GM19239 (cell line): ENCODE measurements at regions not wholly inside any gene's neighbourhood (a gene's known extent, or its start where the extent isn't known, plus 50 kb on each side); places are given as distances from the start of the nearest gene placed in this dataset.

Experiments
- DNase-seq: peaks from one replicate; pipeline ENCODE4 v3.0.0; 2011; ENCODE audit warnings: low spot score; ENCODE audit not compliant: insufficient read length
- FAIRE-seq: peaks from 2 replicates; lab custom pipeline; 2011; peaks lifted over from hg19 to GRCh38; lab: Jason Lieb, UNC

DNA sequence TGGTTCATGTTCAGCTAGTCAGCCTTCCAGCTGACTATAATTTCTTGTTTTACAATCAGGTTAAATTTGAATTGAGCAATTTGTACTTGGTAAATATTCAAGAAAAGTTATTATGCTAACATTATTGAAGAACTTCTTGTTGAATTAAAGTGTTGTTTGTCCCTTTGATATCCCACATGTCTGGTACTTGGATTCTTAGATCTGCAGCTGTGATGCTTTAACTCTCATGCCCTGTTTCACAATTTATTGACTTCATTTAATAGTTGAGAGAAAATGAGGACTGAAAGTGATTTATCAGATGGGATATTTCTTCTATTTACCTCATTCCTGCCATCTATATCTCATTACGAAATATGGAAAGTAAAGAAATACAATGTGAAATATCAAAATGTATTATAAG lies 92.8 kb downstream of the FASLG start:
- FAIRE-seq (no peak), DNase-seq (no peak)

DNA sequence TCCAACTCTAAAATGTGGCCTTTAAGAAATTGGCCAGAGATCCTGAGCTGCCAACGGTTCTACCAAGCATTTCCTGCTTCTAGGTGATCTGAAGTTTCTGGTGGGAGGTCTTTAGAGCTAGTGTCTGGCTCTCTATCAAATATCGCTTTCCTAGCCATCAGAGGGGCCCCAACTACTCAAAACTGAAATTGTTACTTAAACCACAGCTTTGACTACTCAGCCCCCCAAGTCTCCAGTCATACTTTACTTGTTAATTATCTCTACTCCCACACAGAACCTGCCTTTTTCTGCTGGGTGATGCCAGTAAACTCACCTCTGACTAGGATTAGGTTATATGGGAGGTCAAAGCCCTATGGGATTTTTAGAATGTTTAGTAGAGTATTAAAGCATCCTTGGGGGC lies 95.1 kb downstream of the FASLG start:
- DNase-seq = no peak
- FAIRE-seq = no peak

GRCh38 chr1:172754609-172755008 lies 95.7 kb downstream of the FASLG start:
- no peak for FAIRE-seq

GRCh38 chr1:172755099-172755498 lies 96.2 kb downstream of the FASLG start:
- no peak for FAIRE-seq

More at GRCh38 chr1:172754609-172755008, 95.7 kb downstream of the FASLG start:
- DNase-seq = no peak

GRCh38 chr1:172756024-172756423 lies 97.1 kb downstream of the FASLG start:
- FAIRE-seq = no peak
- DNase-seq = no peak

More at GRCh38 chr1:172755099-172755498, 96.2 kb downstream of the FASLG start:
- no peak for DNase-seq

DNA sequence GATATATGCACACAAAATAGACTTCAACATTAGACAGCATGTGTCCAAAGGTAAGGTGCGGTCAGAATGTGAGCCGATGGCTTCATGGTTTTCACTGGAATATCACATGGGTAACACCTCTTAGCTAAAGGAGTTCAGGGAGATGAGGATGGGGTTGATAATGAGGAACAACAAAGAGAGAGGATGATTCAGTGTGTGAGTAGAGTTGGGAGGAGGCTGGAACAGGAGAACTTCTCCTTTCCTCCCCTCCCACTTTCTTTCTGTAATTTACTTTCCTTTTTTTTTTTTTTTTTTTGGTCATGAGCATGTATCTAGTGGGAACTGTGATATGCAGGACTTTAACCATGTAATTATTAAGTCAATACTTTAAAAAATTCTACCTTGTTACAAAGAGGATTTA lies 99.4 kb downstream of the FASLG start:
- FAIRE-seq (no peak), DNase-seq (no peak)

GRCh38 chr1:172760121-172760520 lies 101.2 kb downstream of the FASLG start:
- FAIRE-seq = no peak

DNA sequence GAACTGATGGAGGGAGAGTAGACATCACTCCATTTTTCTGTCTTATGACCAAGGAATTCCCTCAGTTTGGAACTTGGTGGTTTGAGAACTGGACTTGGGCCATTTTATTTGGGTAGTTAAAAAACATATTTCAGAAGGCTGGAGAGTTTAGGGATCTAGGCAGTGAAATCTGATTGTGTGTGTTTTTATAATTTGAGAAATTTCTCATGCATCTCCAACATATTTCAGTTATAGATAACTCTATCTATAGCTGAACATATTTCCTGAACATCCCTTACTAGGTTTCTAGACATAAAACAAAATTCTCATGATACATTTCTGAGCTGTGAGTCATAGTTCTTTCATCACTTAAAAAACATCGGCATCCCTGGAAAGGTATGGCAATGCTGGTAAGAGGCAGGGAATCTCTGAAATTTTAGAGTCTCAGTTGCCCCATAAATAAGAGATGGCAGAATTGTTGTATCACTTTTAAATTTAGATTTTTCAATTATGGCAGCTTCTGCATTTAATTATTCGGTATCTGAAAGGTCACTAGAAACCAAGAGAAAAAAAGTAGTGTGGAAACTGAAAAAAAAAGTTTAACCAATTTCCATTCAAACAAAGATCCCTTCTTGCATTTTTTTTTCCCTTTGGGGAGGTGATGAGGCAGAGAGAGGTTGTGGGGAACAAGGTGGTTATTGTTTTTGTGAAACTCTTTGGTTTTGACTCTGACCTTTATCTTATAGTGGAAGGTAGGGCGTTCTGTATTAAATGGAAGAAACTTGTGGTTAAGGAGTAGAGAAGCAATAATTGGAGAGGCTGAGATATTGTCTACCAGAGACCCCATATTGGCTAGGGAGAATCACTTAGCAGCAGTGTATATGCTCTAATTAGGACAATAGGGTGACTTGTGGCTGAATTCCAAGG lies 102.9 kb downstream of the FASLG start:
- FAIRE-seq (no peak), DNase-seq (no peak)

More at GRCh38 chr1:172760121-172760520, 101.2 kb downstream of the FASLG start:
- DNase-seq = no peak

DNA sequence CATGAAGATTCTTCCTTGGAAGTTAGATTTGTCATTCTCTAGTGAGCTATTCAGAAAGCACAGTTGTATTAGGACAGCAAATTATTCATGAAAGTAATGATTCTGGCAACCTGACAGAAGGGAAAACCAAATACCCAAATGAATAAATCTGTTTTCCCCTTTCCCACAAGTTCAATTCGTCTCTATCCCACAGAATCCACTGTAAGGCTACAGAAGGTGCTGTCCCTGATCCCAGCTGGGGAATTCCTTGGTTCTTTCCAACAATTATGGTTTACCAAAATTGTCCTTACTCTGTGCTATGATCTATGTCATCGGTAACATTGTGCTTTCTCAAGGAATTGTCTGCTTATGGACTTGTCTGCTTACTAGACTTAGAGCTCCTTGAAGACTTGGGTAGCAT lies 104.2 kb downstream of the FASLG start:
- FAIRE-seq = no peak
- DNase-seq = no peak

- FAIRE-seq = no peak
- DNase-seq = no peak
These were observed 105.5 kb downstream of the FASLG start for GRCh38 chr1:172764378-172764777.

DNA sequence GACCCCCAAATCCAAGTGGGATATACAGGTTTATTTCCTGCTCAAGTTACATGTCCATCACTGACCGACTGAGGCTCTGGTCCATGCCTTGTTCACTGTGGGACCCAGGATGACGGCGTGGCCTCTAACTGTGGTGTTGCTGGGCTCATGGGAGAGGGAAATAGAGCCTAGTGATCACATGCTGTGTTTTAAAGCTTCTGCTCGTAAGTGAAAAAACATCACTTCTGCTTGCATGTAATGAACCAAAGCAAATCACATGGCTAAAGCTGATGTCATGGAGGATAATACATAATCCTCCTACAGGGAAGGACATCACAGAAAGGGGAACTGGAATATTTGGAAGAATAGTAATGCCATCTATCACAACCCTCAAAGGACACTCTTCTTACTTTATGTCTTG lies 107.6 kb downstream of the FASLG start:
- no peak for DNase-seq
- FAIRE-seq = no peak

- FAIRE-seq (no peak), DNase-seq (no peak)
These were observed 111.2 kb downstream of the FASLG start for GRCh38 chr1:172770071-172770470.

- FAIRE-seq (no peak), DNase-seq (no peak)
These were observed 115.7 kb downstream of the FASLG start for GRCh38 chr1:172774561-172774960.

- FAIRE-seq = no peak
- no peak for DNase-seq
These were observed 116.7 kb downstream of the FASLG start for GRCh38 chr1:172775606-172776005.

GRCh38 chr1:172776071-172776470 lies 117.2 kb downstream of the FASLG start:
- DNase-seq = no peak
- no peak for FAIRE-seq

- no peak for DNase-seq
- FAIRE-seq = no peak
These were observed 118.9 kb downstream of the FASLG start for GRCh38 chr1:172777767-172778166.

- FAIRE-seq (peak; percentile 79), DNase-seq (peak; percentile 8)
These were observed 119.9 kb downstream of the FASLG start for GRCh38 chr1:172778456-172779455.

DNA sequence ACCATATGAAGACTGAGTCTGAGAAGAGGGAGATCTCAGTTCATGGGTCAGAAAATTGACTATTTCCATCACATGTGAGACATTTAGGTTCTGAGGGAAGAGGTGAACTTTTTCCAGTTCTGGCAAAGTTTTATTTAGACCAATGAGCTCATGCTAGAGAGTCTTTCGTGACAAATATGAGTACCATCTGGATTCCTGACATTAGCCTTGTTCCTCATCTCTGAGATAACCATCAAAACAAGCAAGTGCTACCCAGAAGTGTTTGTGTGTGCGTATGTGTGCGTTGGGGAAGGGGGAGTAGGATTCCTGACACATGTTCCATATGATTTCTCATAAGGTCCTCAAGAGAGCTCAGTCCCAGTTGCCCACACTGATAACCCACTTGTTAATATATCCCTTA lies 120.6 kb downstream of the FASLG start:
- no peak for FAIRE-seq

GRCh38 chr1:172781513-172782140 lies 122.7 kb downstream of the FASLG start:
- DNase-seq (no peak), FAIRE-seq (peak; percentile 89)

More for the DNA sequence above, 120.6 kb downstream of the FASLG start:
- DNase-seq = no peak

- FAIRE-seq (no peak), DNase-seq (no peak)
These were observed 130.9 kb downstream of the FASLG start for GRCh38 chr1:172789840-172790239.
